ENCODE measurements at regions not wholly inside any gene's neighbourhood (a gene's known extent, or its start where the extent isn't known, plus 50 kb on each side); places are given as distances from the start of the nearest gene placed in this dataset.

- TF ChIP-seq CTCF (IDR thresholded peaks at IDR 0.05; ENCODE audit: insufficient read depth, low read length): no peak
- TF ChIP-seq SPI1 (IDR thresholded peaks at IDR 0.05; ENCODE audit: borderline replicate concordance, low read depth): no peak
Measured at GRCh38 chr12:59973515-59973914, 377.7 kb downstream of the SLC16A7 start.
